PC-9 (cell line): ENCODE measurements at regions not wholly inside any gene's neighbourhood (a gene's known extent, or its start where the extent isn't known, plus 50 kb on each side); places are given as distances from the start of the nearest gene placed in this dataset.

Experiments
- BruUV-seq: library from RNA; stranded (reverse); fragments of 400-500 nt; replicated peaks from 2 replicates; lab custom pipeline; 2021; lab: Mats Ljungman, UMichigan
- CTCF ChIA-PET: fragments of 300-600 bp; sonication (Branson Sonifier 250); formaldehyde crosslinking; loops from one replicate; lab custom pipeline; 2022; ENCODE audit warnings: antibody characterized with exemption; lab: Charles Lee
- POLR2A ChIA-PET: fragments of 300-600 bp; sonication (Branson Sonifier 250); formaldehyde crosslinking; loops from one replicate; lab custom pipeline; 2022; ENCODE audit warnings: antibody characterized with exemption; ENCODE audit not compliant: unreplicated experiment; lab: Charles Lee
- DNase-seq, 2 experiments: peaks; one replicate each; pipeline versions ENCODE4 v3.0.0 to v3.0.0-alpha.2; 2015 to 2022; ENCODE audit warnings: mixed read lengths in 1 of 2
- H2AFZ ChIP-seq: fragments of 200-600 bp; sonication (generic); 2 replicates; pipeline ENCODE4 v1.8.1; 2017; ENCODE audit warnings: antibody characterized with exemption
- H3F3A ChIP-seq: fragments of 200-600 bp; sonication (generic); 2 replicates; pipeline ENCODE4 v1.8.1; 2017; ENCODE audit warnings: antibody characterized with exemption, mild to moderate bottlenecking, low read depth; ENCODE audit not compliant: insufficient read depth
- H3K27ac ChIP-seq: fragments of 200-600 bp; sonication (generic); 2 replicates; pipeline ENCODE4 v1.6.1; 2016; ENCODE audit warnings: mixed run types
- H3K27me3 ChIP-seq: fragments of 200-600 bp; sonication (generic); 2 replicates; pipeline ENCODE4 v1.6.1; 2016; ENCODE audit warnings: low read depth, mixed run types; ENCODE audit not compliant: insufficient read depth
- H3K36me3 ChIP-seq: fragments of 200-600 bp; sonication (generic); 2 replicates; pipeline ENCODE4 v1.6.1; 2016; ENCODE audit warnings: low read depth, mixed run types
- H3K4me1 ChIP-seq: fragments of 200-600 bp; sonication (generic); replicated peaks from 2 replicates; pipeline ENCODE4 v1.6.1; 2016; ENCODE audit warnings: mixed run types; ENCODE audit not compliant: insufficient read depth
- H3K4me2 ChIP-seq: fragments of 200-600 bp; sonication (generic); 2 replicates; pipeline ENCODE4 v1.6.1; 2017; ENCODE audit warnings: mixed run types
- H3K4me3 ChIP-seq: fragments of 200-600 bp; sonication (generic); 2 replicates; pipeline ENCODE4 v1.6.1; 2016; ENCODE audit warnings: mixed run types
- H3K79me2 ChIP-seq: fragments of 200-600 bp; sonication (generic); 2 replicates; pipeline ENCODE4 v1.6.1; 2017; ENCODE audit warnings: low read depth, mixed run types
- H3K9me2 ChIP-seq: fragments of 200-600 bp; sonication (generic); 2 replicates; pipeline ENCODE4 v1.8.1; 2017; ENCODE audit warnings: mild to moderate bottlenecking; ENCODE audit not compliant: insufficient read depth
- H3K9me3 ChIP-seq: fragments of 200-600 bp; sonication (generic); 2 replicates; pipeline ENCODE4 v1.8.1; 2016; ENCODE audit warnings: low read depth; ENCODE audit not compliant: insufficient read depth
- H4K20me1 ChIP-seq: fragments of 200-600 bp; sonication (generic); 2 replicates; pipeline ENCODE4 v1.8.1; 2017; ENCODE audit not compliant: insufficient read depth
- EZH2 ChIP-seq: fragments of 200-600 bp; sonication (generic); IDR thresholded peaks from 2 replicates; pipeline ENCODE4 v1.8.0; 2017; ENCODE audit warnings: antibody characterized with exemption, low read depth
- intact Hi-C: fragments of 100-400 bp; cut with micrococcal nuclease; formaldehyde crosslinking; loops from one replicate; pipeline ENCODE4 v1.10.0; 2022; ENCODE audit not compliant: unreplicated experiment
- TF ChIP-seq, protein P1 (sequence below): fragments of 200-600 bp; sonication (generic); conservative IDR thresholded peaks from 2 replicates; pipeline ENCODE4 v1.6.1; 2017; ENCODE audit warnings: mixed run types, antibody characterized with exemption, mild to moderate bottlenecking, moderate library complexity

DNA sequence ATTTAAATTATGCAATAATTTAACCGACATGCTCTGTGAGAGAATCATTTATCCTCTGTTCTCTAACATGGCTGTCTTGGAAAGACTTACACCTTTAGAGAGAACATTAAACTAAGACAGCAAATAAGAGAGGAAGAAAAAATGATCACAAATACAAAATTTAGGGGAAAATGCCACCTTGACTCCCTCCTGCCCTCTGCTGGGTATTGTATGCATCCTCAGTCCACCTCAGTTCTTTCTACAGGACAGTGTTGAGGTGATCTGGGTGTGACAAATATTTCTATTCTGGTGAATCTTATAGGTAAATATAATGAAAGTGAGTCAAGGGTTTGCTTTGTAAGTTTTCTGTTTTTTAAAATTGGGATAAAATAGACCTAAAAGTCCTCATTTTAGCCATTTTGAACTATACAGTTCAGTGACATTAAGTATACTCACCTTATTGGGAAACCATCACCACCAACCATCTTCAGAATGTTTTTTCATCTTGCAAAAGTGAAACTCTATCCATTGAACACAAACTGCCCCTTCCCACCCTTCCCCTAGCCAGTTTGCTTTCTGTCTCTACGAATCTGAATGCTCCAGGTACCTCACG, 61.5 kb upstream of the ELMO1 start:
- ChIA-PET POLR2A (no interaction called here), CTCF (no interaction called here)
- Histone ChIP-seq H2AFZ (no peak overlapping the region), H3K36me3 (no peaks in the 10 kb centered on the region), H3K4me1 (no peaks in the 10 kb centered on the region), H4K20me1 (no peaks in the 10 kb centered on the region), H3K4me2 (no peak overlapping the region), H3K27ac (no peak overlapping the region), H3K9me2 (no peaks in the 10 kb centered on the region), H3K27me3 (no peaks in the 10 kb centered on the region), H3K4me3 (no peak overlapping the region), H3K9me3 (no peaks in the 10 kb centered on the region), H3K79me2 (no peaks in the 10 kb centered on the region), H3F3A (no peaks in the 10 kb centered on the region)
- BruUV-seq: no TSS peak
- intact Hi-C loops: loop anchor here (2.0 kb wide), 1 partner anchor 275 kb away; no protein-coding TSS in a partner anchor
- no peak for DNase-seq
- TF ChIP-seq, protein P1, sequence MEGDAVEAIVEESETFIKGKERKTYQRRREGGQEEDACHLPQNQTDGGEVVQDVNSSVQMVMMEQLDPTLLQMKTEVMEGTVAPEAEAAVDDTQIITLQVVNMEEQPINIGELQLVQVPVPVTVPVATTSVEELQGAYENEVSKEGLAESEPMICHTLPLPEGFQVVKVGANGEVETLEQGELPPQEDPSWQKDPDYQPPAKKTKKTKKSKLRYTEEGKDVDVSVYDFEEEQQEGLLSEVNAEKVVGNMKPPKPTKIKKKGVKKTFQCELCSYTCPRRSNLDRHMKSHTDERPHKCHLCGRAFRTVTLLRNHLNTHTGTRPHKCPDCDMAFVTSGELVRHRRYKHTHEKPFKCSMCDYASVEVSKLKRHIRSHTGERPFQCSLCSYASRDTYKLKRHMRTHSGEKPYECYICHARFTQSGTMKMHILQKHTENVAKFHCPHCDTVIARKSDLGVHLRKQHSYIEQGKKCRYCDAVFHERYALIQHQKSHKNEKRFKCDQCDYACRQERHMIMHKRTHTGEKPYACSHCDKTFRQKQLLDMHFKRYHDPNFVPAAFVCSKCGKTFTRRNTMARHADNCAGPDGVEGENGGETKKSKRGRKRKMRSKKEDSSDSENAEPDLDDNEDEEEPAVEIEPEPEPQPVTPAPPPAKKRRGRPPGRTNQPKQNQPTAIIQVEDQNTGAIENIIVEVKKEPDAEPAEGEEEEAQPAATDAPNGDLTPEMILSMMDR: peak; percentile 77
- no peak for TF ChIP-seq EZH2

DNA sequence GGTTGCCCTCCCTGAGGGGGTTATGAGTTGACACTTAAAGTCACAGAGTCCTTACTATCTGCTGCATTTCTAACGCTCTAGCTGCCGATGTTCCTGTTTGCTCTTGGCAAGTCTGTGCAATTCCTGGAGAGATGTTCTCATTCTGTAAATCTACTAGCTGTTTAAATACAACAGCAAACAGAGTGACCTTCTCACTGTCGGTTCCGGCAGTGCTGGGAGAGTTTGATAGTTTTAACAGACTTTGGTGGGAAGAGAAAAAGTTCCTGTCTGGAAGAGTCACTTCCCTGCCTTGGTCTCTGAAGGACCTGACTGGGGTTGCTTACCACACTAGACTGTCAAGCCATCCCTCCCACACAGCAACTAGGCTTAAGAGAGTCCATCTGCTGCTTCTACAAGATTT, 63.3 kb upstream of the ELMO1 start:
- Histone ChIP-seq H3K79me2 (no peaks in the 10 kb centered on the region), H4K20me1 (no peaks in the 10 kb centered on the region), H3K4me2 (no peak overlapping the region), H3K36me3 (no peaks in the 10 kb centered on the region), H3K27ac (no peak overlapping the region), H3F3A (no peaks in the 10 kb centered on the region), H3K9me2 (no peaks in the 10 kb centered on the region), H3K4me1 (no peaks in the 10 kb centered on the region), H2AFZ (no peak overlapping the region), H3K9me3 (no peaks in the 10 kb centered on the region), H3K27me3 (peaks cover 5% of the 10 kb centered on the region), H3K4me3 (no peak overlapping the region)
- no TSS peak for BruUV-seq
- POLR2A ChIA-PET: no interaction called here
- TF ChIP-seq, protein P1: no peak
- no peak for TF ChIP-seq EZH2
- CTCF ChIA-PET: no interaction called here
- no peak for DNase-seq
- intact Hi-C loops: loop anchor here (2.0 kb wide), 1 partner anchor 277 kb away; no protein-coding TSS in a partner anchor

DNA sequence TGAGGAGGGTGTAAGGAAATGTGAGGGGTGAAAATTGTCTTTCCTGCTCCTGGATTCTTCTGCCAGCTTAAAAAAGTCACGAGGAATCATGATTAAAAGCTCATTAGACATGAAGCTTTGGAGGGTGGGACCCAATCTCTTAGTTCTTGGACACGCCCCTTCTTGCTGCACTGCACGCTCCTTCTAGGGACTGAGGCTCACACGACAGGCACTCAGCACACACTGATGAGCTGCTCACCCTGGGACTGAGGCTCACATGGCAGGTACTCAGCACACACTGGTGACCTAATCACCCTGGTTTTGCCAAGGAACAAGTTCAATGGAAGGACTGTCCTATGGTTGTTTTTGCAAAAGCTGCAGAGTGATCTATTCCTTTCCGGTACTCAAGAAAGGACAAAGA, 65.8 kb upstream of the ELMO1 start:
- H3K4me3 ChIP-seq: no peak overlapping the region
- H3K36me3 ChIP-seq: no peaks in the 10 kb centered on the region
- BruUV-seq: no TSS peak
- ChIA-PET POLR2A (no interaction called here), CTCF (no interaction called here)
- no peak for DNase-seq
- H3K4me1 ChIP-seq: no peaks in the 10 kb centered on the region
- TF ChIP-seq, protein P1: no peak
- no peak for TF ChIP-seq EZH2
- H3K9me2 ChIP-seq: no peaks in the 10 kb centered on the region
- H3F3A ChIP-seq: no peaks in the 10 kb centered on the region
- H3K79me2 ChIP-seq: no peaks in the 10 kb centered on the region
- no peak overlapping the region for H3K4me2 ChIP-seq
- intact Hi-C loops: no loop called here
- no peak overlapping the region for H2AFZ ChIP-seq
- H4K20me1 ChIP-seq: no peaks in the 10 kb centered on the region
- no peak overlapping the region for H3K27ac ChIP-seq
- peaks cover 5% of the 10 kb centered on the region for H3K27me3 ChIP-seq
- H3K9me3 ChIP-seq: no peaks in the 10 kb centered on the region
